ENCODE measurements at regions not wholly inside any gene's neighbourhood (a gene's known extent, or its start where the extent isn't known, plus 50 kb on each side); places are given as distances from the start of the nearest gene placed in this dataset.

GRCh38 chr2:239743206-239743605, 281.9 kb downstream of the NDUFA10 start:
- Histone ChIP-seq H3K27ac (ENCODE audit: low read depth) (no peak overlapping the region), H3K4me2 (no peak overlapping the region), H3F3A (replicated peaks; ENCODE audit: low read depth) (no peaks in the 10 kb centered on the region), H3K27me3 (ENCODE audit: insufficient read depth) (no peaks in the 10 kb centered on the region), H3K36me3 (ENCODE audit: insufficient read depth) (no peaks in the 10 kb centered on the region), H3K9me2 (ENCODE audit: insufficient read depth) (no peaks in the 10 kb centered on the region), H4K20me1 (replicated peaks; ENCODE audit: insufficient read depth) (no peaks in the 10 kb centered on the region), H2AFZ (no peak overlapping the region), H3K4me1 (ENCODE audit: insufficient read depth) (no peaks in the 10 kb centered on the region), H3K79me2 (replicated peaks; ENCODE audit: insufficient read depth) (no peaks in the 10 kb centered on the region), H3K4me3 (no peak overlapping the region)
- peaks cover 2% of the 10 kb centered on the region for H3K27me3 Mint-ChIP-seq (ENCODE audit: insufficient read depth, low read depth, poor library complexity)
- no peaks in the 10 kb centered on the region; the same call in 2 of the 3 replicates for H3K4me1 Mint-ChIP-seq
- ATAC-seq (no peak), DNase-seq (ENCODE audit: low spot score) (no peak)
- H3K36me3 Mint-ChIP-seq (ENCODE audit: low read depth) = no peaks in the 10 kb centered on the region
- H3K4me3 Mint-ChIP-seq = no peak overlapping the region
- H3K27ac Mint-ChIP-seq = no peak overlapping the region
- no peak for TF ChIP-seq CTCF (conservative IDR thresholded peaks at IDR 0.05; ENCODE audit: low read depth in 2 of 2)
- TF ChIP-seq REST (IDR thresholded peaks at IDR 0.05; ENCODE audit: unreplicated experiment) = no peak
- no peak for TF ChIP-seq ZNF114 (CRISPR knock-in tag; IDR thresholded peaks at IDR 0.05)
- TF ChIP-seq NANOG (IDR thresholded peaks at IDR 0.05; ENCODE audit: borderline replicate concordance) = no peak
- TF ChIP-seq JUNB (IDR thresholded peaks at IDR 0.05; ENCODE audit: unreplicated experiment) = no peak
- TF ChIP-seq ZNF331 (CRISPR knock-in tag; IDR thresholded peaks at IDR 0.05; ENCODE audit: low read depth) = no peak
- no peak for TF ChIP-seq EZH2phosphoT487 (IDR thresholded peaks at IDR 0.05; ENCODE audit: unreplicated experiment)
- TF ChIP-seq POLR2AphosphoS5 (IDR thresholded peaks at IDR 0.05; ENCODE audit: low read depth) = no peak
- TF ChIP-seq ZNF462 (CRISPR knock-in tag; IDR thresholded peaks at IDR 0.05) = no peak
- no peak for TF ChIP-seq ETS1 (IDR thresholded peaks at IDR 0.05)
- no peak for TF ChIP-seq STAT1 (IDR thresholded peaks at IDR 0.05; ENCODE audit: unreplicated experiment)
- no peak for TF ChIP-seq EZH2 (IDR thresholded peaks at IDR 0.05; ENCODE audit: low read depth, unreplicated experiment)
- no peak for TF ChIP-seq CREB1 (CRISPR knock-in tag; IDR thresholded peaks at IDR 0.05; ENCODE audit: low read depth)
- no peaks in the 10 kb centered on the region for H3K9me3 Mint-ChIP-seq
